ENCODE measurements at regions not wholly inside any gene's neighbourhood (a gene's known extent, or its start where the extent isn't known, plus 50 kb on each side); places are given as distances from the start of the nearest gene placed in this dataset.

- no peaks in the 10 kb centered on the region for H3K27me3 ChIP-seq (ENCODE audit: control insufficient read depth in 2 of 2, insufficient read depth in 2 of 2, low read length in 2 of 2)
- no peaks in the 10 kb centered on the region for H3K9me1 ChIP-seq (replicated peaks; ENCODE audit: control insufficient read depth, extremely low read depth, insufficient read depth, low read length)
- H3K4me2 ChIP-seq (ENCODE audit: insufficient read depth, low read length) = no peak overlapping the region
- no peaks in the 10 kb centered on the region for H3K4me1 ChIP-seq (ENCODE audit: control insufficient read depth, extremely low read depth, insufficient read depth, low read length)
- POLR2A ChIA-PET = no interaction called here
- no peaks in the 10 kb centered on the region for H4K20me1 ChIP-seq (replicated peaks; ENCODE audit: control insufficient read depth, extremely low read depth, insufficient read depth, low read length)
- TF ChIP-seq GATA2 (IDR thresholded peaks at IDR 0.05; ENCODE audit: insufficient read depth, insufficient read length, low read depth, low read length) = no peak
- no peak for TF ChIP-seq MYC (IDR thresholded peaks at IDR 0.05; ENCODE audit: low read depth, low read length)
- no peak for TF ChIP-seq POLR2A (IDR thresholded peaks at IDR 0.05; ENCODE audit: low read depth, low read length)
- no peak for TF ChIP-seq EZH2 (IDR thresholded peaks at IDR 0.05; ENCODE audit: borderline replicate concordance, low read depth, low read length, severe bottlenecking)
- no peak overlapping the region for H3K27ac ChIP-seq (ENCODE audit: insufficient read depth, low read depth, low read length)
- H3K79me2 ChIP-seq (ENCODE audit: control insufficient read depth, insufficient read depth, low read length) = no peaks in the 10 kb centered on the region
- FAIRE-seq = no peak
- H3K9ac ChIP-seq (replicated peaks; ENCODE audit: extremely low read depth, insufficient read depth, low read length) = no peak overlapping the region
- intact Hi-C loops (cut with micrococcal nuclease) = no loop called here
- dilution Hi-C loops (cut with MboI; ENCODE audit: extremely low pct_ligation_motif_present, low sequenced_read_pairs) = no loop called here
- H2AFZ ChIP-seq (ENCODE audit: low read depth, low read length) = no peak overlapping the region
- no peak for DNase-seq (ENCODE audit: low read depth, low spot score)
- H3K9me3 ChIP-seq (replicated peaks; ENCODE audit: control insufficient read depth, insufficient read depth, low read length) = no peaks in the 10 kb centered on the region
- H3K36me3 ChIP-seq (ENCODE audit: control insufficient read depth in 2 of 2, extremely low read depth in 1 of 2, insufficient read depth in 2 of 2, low read length in 2 of 2) = no peaks in the 10 kb centered on the region
- BruUV-seq (replicated peaks) = no TSS peak
- no peak overlapping the region for H3K4me3 ChIP-seq (replicated peaks in 1 of 3; ENCODE audit: insufficient read depth in 1 of 3, low read depth in 1 of 3, low read length in 3 of 3)
- CTCF ChIA-PET = no interaction called here
Observed at GRCh38 chr14:101442451-101442850, 118.8 kb upstream of the DIO3 start.

DNA sequence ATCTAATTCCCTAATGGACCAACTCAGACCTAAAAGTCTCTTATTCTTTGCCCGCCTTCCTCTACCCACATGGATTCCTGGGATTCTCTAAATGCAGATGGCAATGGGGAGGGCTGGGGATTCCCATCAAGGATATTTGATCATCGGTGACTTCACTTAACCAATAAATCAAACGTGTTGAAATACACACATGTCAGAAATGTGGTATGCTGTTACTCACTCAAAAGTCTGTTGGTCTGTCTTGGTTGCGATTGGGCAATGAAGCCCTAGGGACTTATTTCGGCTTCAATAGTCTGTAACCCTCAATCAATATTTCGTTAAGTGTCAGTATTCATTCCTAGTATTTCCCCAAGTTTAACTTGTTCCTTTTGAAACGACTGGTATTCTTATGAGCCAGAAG is 117.2 kb upstream of the DIO3 start:
- H3K9me3 ChIP-seq (replicated peaks; ENCODE audit: control insufficient read depth, insufficient read depth, low read length) = no peaks in the 10 kb centered on the region
- intact Hi-C loops (cut with micrococcal nuclease) = no loop called here
- POLR2A ChIA-PET = no interaction called here
- H3K27ac ChIP-seq (ENCODE audit: insufficient read depth, low read depth, low read length) = no peak overlapping the region
- no peaks in the 10 kb centered on the region for H4K20me1 ChIP-seq (replicated peaks; ENCODE audit: control insufficient read depth, extremely low read depth, insufficient read depth, low read length)
- TF ChIP-seq JUN (IDR thresholded peaks at IDR 0.05; ENCODE audit: borderline replicate concordance, insufficient read depth, insufficient read length, low read depth) = no peak
- TF ChIP-seq GATA2 (IDR thresholded peaks at IDR 0.05; ENCODE audit: insufficient read depth, insufficient read length, low read depth, low read length) = no peak
- TF ChIP-seq POLR2AphosphoS5 (IDR thresholded peaks at IDR 0.05; ENCODE audit: insufficient read depth, low read depth, low read length) = no peak
- TF ChIP-seq, protein P1, sequence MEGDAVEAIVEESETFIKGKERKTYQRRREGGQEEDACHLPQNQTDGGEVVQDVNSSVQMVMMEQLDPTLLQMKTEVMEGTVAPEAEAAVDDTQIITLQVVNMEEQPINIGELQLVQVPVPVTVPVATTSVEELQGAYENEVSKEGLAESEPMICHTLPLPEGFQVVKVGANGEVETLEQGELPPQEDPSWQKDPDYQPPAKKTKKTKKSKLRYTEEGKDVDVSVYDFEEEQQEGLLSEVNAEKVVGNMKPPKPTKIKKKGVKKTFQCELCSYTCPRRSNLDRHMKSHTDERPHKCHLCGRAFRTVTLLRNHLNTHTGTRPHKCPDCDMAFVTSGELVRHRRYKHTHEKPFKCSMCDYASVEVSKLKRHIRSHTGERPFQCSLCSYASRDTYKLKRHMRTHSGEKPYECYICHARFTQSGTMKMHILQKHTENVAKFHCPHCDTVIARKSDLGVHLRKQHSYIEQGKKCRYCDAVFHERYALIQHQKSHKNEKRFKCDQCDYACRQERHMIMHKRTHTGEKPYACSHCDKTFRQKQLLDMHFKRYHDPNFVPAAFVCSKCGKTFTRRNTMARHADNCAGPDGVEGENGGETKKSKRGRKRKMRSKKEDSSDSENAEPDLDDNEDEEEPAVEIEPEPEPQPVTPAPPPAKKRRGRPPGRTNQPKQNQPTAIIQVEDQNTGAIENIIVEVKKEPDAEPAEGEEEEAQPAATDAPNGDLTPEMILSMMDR (IDR thresholded peaks at IDR 0.05; ENCODE audit: extremely low read depth in 1 of 2, insufficient read depth in 1 of 2, low read depth in 1 of 2, low read length in 2 of 2) = no peak
- TF ChIP-seq FOS (IDR thresholded peaks at IDR 0.05; ENCODE audit: borderline replicate concordance, insufficient read depth, low read length) = no peak
- CTCF ChIA-PET = no interaction called here
- no peak for DNase-seq (ENCODE audit: low read depth, low spot score)
- BruUV-seq (replicated peaks) = no TSS peak
- FAIRE-seq = no peak
- no peaks in the 10 kb centered on the region for H3K4me1 ChIP-seq (ENCODE audit: control insufficient read depth, extremely low read depth, insufficient read depth, low read length)
- H3K9ac ChIP-seq (replicated peaks; ENCODE audit: extremely low read depth, insufficient read depth, low read length) = no peak overlapping the region
- dilution Hi-C loops (cut with MboI; ENCODE audit: extremely low pct_ligation_motif_present, low sequenced_read_pairs) = no loop called here
- H3K4me3 ChIP-seq (replicated peaks in 1 of 3; ENCODE audit: insufficient read depth in 1 of 3, low read depth in 1 of 3, low read length in 3 of 3) = no peak overlapping the region
- no peak overlapping the region for H2AFZ ChIP-seq (ENCODE audit: low read depth, low read length)
- H3K36me3 ChIP-seq (ENCODE audit: control insufficient read depth in 2 of 2, extremely low read depth in 1 of 2, insufficient read depth in 2 of 2, low read length in 2 of 2) = no peaks in the 10 kb centered on the region
- no peaks in the 10 kb centered on the region for H3K9me1 ChIP-seq (replicated peaks; ENCODE audit: control insufficient read depth, extremely low read depth, insufficient read depth, low read length)
- H3K4me2 ChIP-seq (ENCODE audit: insufficient read depth, low read length) = no peak overlapping the region
- H3K27me3 ChIP-seq (ENCODE audit: control insufficient read depth in 2 of 2, insufficient read depth in 2 of 2, low read length in 2 of 2) = no peaks in the 10 kb centered on the region
- H3K79me2 ChIP-seq (ENCODE audit: control insufficient read depth, insufficient read depth, low read length) = no peaks in the 10 kb centered on the region

Data from endothelial cell of umbilical vein (primary cell).